NCI-H1417 (cell line): ENCODE measurements at regions not wholly inside any gene's neighbourhood (a gene's known extent, or its start where the extent isn't known, plus 50 kb on each side); places are given as distances from the start of the nearest gene placed in this dataset.
A peak's percentile ranks its signal among the peaks of the same experiment; 100 is the strongest.

ENCODE experiments used
- DNase-seq, 3 experiments: peaks; one replicate each; lab custom pipeline; 2025; lab: John Stamatoyannopoulos, UW

GRCh38 chr9:81847181-81847915, 80.9 kb upstream of the SPATA31D4 start:
- no peak for DNase-seq

- DNase-seq, result peak in 1 of 3 experiments; percentile 24
These were observed 79.8 kb upstream of the SPATA31D4 start for GRCh38 chr9:81848472-81848871.

- no peak for DNase-seq
These were observed 78.5 kb upstream of the SPATA31D4 start for GRCh38 chr9:81849631-81850259.

- no peak for DNase-seq
These were observed 77.5 kb upstream of the SPATA31D4 start for GRCh38 chr9:81850724-81851123.

- DNase-seq, result peak; percentile 32 to 86 (median 76)
These were observed 76.9 kb upstream of the SPATA31D4 start for GRCh38 chr9:81851340-81851739.

- DNase-seq, result no peak
These were observed 75.4 kb upstream of the SPATA31D4 start for GRCh38 chr9:81852820-81853219.

- no peak for DNase-seq
These were observed 72.7 kb upstream of the SPATA31D4 start for GRCh38 chr9:81855538-81855937.

GRCh38 chr9:81858657-81859430, 69.4 kb upstream of the SPATA31D4 start:
- no peak for DNase-seq

- DNase-seq, result no peak
These were observed 67.6 kb upstream of the SPATA31D4 start for GRCh38 chr9:81860581-81860980.

GRCh38 chr9:81861644-81862043, 66.6 kb upstream of the SPATA31D4 start:
- DNase-seq, result no peak

- DNase-seq, result no peak
These were observed 60.1 kb upstream of the SPATA31D4 start for GRCh38 chr9:81868145-81868544.

- DNase-seq, result no peak
These were observed 56.5 kb upstream of the SPATA31D4 start for GRCh38 chr9:81871695-81872094.

GRCh38 chr9:81874250-81874649, 54.0 kb upstream of the SPATA31D4 start:
- no peak for DNase-seq

GRCh38 chr9:81874931-81875330, 53.3 kb upstream of the SPATA31D4 start:
- no peak for DNase-seq

GRCh38 chr9:81877047-81877446, 51.2 kb upstream of the SPATA31D4 start:
- DNase-seq, result no peak
